ENCODE measurements at regions not wholly inside any gene's neighbourhood (a gene's known extent, or its start where the extent isn't known, plus 50 kb on each side); places are given as distances from the start of the nearest gene placed in this dataset.

- H3K27me3 ChIP-seq: no peaks in the 10 kb centered on the region
- H3K4me1 ChIP-seq: no peaks in the 10 kb centered on the region
- intact Hi-C loops (cut with DNase I; ENCODE audit: low total_unique reads): no loop called here
- H3K9me3 ChIP-seq: no peaks in the 10 kb centered on the region
- in situ Hi-C loops (cut with MboI; ENCODE audit: low pct_ligation_motif_present in 1 of 4, low pct_unique_long_range_greater_than_20kb in 1 of 4, low sequenced_read_pairs in 3 of 4): no loop called here
- no peak for DNase-seq
- no peaks in the 10 kb centered on the region for H3K36me3 ChIP-seq
- TF ChIP-seq CTCF (IDR thresholded peaks at IDR 0.05) (no peak), EP300 (IDR thresholded peaks at IDR 0.05; ENCODE audit: low read depth) (no peak), POLR2AphosphoS5 (IDR thresholded peaks at IDR 0.05) (no peak), POLR2A (IDR thresholded peaks at IDR 0.05) (no peak)
- H3K27ac ChIP-seq: no peak overlapping the region
- no peak overlapping the region for H3K4me3 ChIP-seq
Observed at GRCh38 chr9:88897081-88897480, 94.2 kb upstream of the S1PR3 start.

GRCh38 chr9:88898039-88898720 is 93.1 kb upstream of the S1PR3 start:
- in situ Hi-C loops (cut with MboI; ENCODE audit: low pct_ligation_motif_present in 1 of 4, low pct_unique_long_range_greater_than_20kb in 1 of 4, low sequenced_read_pairs in 3 of 4): no loop called here
- Histone ChIP-seq H3K9me3 (no peaks in the 10 kb centered on the region), H3K4me3 (no peak overlapping the region), H3K36me3 (no peaks in the 10 kb centered on the region), H3K27ac (no peak overlapping the region), H3K4me1 (no peaks in the 10 kb centered on the region), H3K27me3 (no peaks in the 10 kb centered on the region)
- 37 to 47% methylated on average over 4 to 5 of the region's 5 CpGs for WGBS, 2 donors (ENCODE audit: low coverage in 1 of 2)
- intact Hi-C loops (cut with DNase I; ENCODE audit: low total_unique reads): no loop called here
- TF ChIP-seq POLR2AphosphoS5 (IDR thresholded peaks at IDR 0.05): no peak
- no peak for TF ChIP-seq CTCF (IDR thresholded peaks at IDR 0.05)
- no peak for TF ChIP-seq EP300 (IDR thresholded peaks at IDR 0.05; ENCODE audit: low read depth)
- no peak for TF ChIP-seq POLR2A (IDR thresholded peaks at IDR 0.05)
- DNase-seq: no peak

GRCh38 chr9:88905506-88905905 is 85.8 kb upstream of the S1PR3 start:
- WGBS, 2 donors (ENCODE audit: low coverage in 1 of 2): 67 to 80% methylated on average over 2 of the region's 2 CpGs
- intact Hi-C loops (cut with DNase I; ENCODE audit: low total_unique reads) (no loop called here), in situ Hi-C loops (cut with MboI; ENCODE audit: low pct_ligation_motif_present in 1 of 4, low pct_unique_long_range_greater_than_20kb in 1 of 4, low sequenced_read_pairs in 3 of 4) (no loop called here)

GRCh38 chr9:88915916-88916315 is 75.4 kb upstream of the S1PR3 start:
- Histone ChIP-seq H3K4me1 (peaks cover 0 to 13% (median 0%) of the 10 kb centered on the region in 4 donors), H3K27me3 (no peaks in the 10 kb centered on the region), H3K27ac (no peak overlapping the region), H3K4me3 (no peak overlapping the region), H3K36me3 (no peaks in the 10 kb centered on the region), H3K9me3 (peaks cover 0 to 5% of the 10 kb centered on the region in 2 donors)
- in situ Hi-C loops (cut with MboI; ENCODE audit: low pct_ligation_motif_present in 1 of 4, low pct_unique_long_range_greater_than_20kb in 1 of 4, low sequenced_read_pairs in 3 of 4) (no loop called here), intact Hi-C loops (cut with DNase I; ENCODE audit: low total_unique reads) (no loop called here)
- WGBS, 2 donors (ENCODE audit: low coverage in 1 of 2): 22 to 33% methylated on average over 1 to 2 of the region's 2 CpGs
- DNase-seq: no peak
- TF ChIP-seq POLR2AphosphoS5 (IDR thresholded peaks at IDR 0.05): no peak
- no peak for TF ChIP-seq POLR2A (IDR thresholded peaks at IDR 0.05)
- no peak for TF ChIP-seq CTCF (IDR thresholded peaks at IDR 0.05)
- no peak for TF ChIP-seq EP300 (IDR thresholded peaks at IDR 0.05; ENCODE audit: low read depth)

More at GRCh38 chr9:88905506-88905905, 85.8 kb upstream of the S1PR3 start:
- Histone ChIP-seq H3K36me3 (no peaks in the 10 kb centered on the region), H3K4me1 (no peaks in the 10 kb centered on the region), H3K27me3 (no peaks in the 10 kb centered on the region), H3K4me3 (no peak overlapping the region), H3K27ac (no peak overlapping the region), H3K9me3 (no peaks in the 10 kb centered on the region)
- TF ChIP-seq EP300 (IDR thresholded peaks at IDR 0.05; ENCODE audit: low read depth): no peak
- no peak for TF ChIP-seq POLR2AphosphoS5 (IDR thresholded peaks at IDR 0.05)
- TF ChIP-seq POLR2A (IDR thresholded peaks at IDR 0.05): no peak
- TF ChIP-seq CTCF (IDR thresholded peaks at IDR 0.05): no peak
- DNase-seq: no peak

Measured in transverse colon (tissue), 4 donors.